Stimulated activated CD8-positive, alpha-beta memory T cell treated with anti-CD3 and anti-CD28 coated beads, Interleukin-4, amount 100 ng/mL, for 1 hour (primary cell): ENCODE measurements at regions not wholly inside any gene's neighbourhood (a gene's known extent, or its start where the extent isn't known, plus 50 kb on each side); places are given as distances from the start of the nearest gene placed in this dataset.

Experiments
- DNase-seq, 2 donors: peaks; one replicate each; pipeline ENCODE4 v3.0.0-alpha.2; 2020; ENCODE audit warnings: low read depth in 2 of 2, low spot score in 1 of 2

DNA sequence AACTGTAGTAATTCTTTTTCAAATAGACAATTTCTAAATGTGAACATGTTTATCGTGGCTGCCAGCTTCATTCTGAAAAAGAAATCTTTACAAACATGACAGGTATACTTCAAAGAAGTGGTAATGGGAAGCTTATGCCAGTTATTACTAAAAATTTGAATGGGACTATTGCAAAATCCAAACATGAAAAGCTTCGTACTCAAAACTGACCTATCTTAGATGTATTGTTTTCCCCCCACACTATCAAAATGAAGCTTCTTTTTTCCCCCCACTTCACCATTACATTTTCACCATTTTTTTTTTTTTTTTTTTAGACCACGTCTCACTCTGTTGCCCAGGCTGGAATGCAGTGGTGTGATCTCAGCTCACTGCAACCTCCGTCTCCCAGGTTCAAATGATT is 50.4 kb upstream of the SERTAD2 start:
- DNase-seq: no peak

DNA sequence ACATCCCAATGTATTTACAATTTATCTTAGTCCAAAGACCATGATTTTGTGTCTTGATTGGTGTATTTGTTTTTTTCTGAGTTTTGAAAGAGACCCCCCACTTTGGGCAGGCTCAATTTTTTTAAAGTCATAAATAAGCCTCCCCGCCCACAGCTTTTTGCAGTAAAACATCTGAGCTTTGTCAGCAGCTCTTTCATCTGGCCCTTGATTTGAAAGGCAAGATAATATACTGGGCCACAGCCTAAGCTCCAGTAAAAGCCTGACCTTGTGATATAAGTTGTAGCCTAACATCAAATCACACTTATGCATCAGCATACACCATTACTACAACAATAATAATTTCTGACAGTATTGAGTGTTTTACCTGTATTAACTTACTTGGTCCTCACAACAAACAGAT is 51.3 kb upstream of the SERTAD2 start:
- DNase-seq: no peak

DNA sequence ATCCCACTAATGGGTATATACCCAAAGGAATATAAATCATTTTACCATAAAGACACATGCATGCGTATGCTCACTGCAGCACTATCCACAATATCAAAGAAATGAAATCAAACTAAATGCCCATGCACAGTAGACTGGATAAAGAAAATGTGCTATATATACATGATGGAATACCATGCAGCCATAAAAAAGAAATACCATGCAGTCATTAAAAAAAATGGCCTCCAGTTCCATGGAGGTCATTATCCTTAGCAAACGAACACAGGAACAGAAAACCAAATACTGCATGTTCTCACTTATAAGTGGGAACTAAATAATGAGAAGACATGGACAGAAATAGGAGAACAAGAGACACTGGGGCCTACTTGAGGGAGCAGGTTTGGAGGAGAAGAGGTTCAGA is 53.6 kb upstream of the SERTAD2 start:
- DNase-seq: no peak

DNA sequence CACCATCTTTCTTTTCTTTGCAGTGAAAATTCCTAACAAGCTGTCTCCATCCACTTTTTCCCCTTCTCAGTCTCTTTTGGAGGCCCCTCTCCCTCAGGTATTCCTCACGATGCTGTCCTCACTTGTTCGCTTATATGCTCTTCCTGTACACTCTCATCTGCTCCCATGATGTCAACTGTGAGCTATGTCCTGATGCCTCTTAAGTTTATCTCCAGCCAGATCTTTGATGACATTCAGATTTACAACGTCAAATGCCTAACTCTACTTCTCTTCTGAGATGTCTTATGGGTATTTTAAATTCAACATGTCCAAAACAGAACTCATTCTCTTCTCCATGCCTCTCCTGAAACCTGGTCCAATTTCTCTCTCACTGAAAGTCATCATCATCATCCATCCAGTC is 55.1 kb upstream of the SERTAD2 start:
- DNase-seq: no peak

DNA sequence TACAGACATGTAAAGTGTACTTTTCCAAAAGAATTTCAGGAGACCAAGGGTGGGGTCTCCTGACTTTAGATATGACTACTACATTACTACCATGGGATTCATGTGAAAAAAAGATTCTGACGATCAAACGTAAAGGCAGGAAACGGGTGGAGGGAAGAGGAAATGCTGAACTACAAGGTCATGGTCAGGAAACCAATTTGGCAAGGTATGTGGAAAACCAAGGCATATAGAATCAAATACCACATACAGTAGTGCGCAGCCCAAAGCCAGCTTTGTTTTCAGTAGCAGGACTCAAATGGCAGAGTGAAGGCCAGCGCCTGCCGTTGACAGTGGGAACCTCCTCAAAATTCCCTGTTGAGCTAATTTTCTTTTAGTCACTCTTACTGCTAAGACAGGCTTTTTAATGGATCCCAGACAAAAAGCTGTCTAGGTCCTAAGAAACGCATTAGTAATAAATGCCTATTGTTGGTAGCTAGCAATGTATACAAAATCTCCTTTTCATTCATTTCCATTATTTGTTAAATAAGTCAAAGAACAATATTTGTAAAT is 57.6 kb upstream of the SERTAD2 start:
- DNase-seq: no peak

DNA sequence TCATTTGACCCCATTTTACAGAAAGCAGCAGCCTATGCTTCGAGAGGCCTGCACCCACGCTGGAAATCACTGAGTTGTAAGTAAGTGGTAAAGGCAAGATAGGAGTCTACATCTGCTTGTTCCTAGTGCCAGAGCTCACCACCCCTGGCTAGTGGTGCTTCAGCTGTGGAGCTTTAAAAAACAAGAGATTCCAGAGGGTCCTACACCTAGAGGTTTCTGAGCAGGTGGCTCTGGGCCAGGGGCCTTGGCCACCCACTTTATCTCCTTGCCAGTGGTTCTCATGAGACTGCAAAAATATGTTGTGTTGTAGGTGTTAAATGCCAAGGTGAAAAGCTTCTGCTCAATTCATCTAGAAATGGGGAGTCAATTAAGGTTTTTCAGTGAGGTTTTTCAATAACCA is 60.0 kb upstream of the SERTAD2 start:
- no peak for DNase-seq

DNA sequence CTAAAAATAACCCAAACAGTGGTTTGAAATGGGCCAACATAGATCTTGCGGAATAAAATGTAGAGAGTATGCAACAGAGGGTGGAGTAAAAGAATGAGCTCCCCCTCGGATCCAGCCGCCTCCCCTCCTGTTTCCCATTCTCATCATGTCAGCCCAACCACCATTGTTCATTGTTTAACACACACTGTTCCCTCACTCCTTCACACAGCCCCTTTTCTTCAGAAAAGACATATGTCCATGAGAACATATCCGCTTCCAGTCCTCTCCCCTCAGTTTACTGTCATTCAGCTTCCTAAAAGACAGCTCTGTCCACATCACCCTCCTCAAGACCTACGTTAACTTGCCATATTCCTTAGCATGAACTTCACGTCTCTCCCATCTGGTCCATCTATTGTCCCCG is 62.9 kb upstream of the SERTAD2 start:
- no peak for DNase-seq

DNA sequence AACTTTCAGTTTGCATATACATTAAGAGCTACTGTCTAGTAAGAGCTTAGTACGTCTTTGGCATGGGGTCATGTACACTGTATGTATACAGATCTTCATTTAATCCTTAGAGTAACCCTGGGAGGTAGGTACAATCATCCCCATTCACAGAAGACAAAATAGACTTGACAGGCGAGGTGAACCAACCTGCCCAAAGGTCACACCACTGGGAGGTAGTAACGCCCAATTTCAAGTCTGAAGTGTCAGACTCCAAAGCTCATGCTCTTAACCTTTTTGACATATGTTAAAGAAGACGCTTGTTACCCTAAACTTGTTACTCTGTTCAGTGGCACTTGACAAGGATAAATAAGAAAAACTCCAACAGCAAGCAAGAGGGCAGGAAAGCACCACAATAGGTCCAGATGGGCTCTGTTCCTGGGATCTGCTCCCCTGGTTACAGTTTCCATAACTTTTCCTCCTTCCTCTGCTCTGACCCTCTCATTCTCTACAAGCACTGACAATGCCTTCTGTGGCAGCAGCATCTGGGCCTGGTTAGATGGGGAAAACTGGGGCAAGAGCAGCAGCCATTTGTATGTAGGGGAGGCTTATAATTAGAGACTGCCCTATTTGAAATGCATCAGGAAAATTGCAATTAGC is 64.7 kb upstream of the SERTAD2 start:
- no peak for DNase-seq

DNA sequence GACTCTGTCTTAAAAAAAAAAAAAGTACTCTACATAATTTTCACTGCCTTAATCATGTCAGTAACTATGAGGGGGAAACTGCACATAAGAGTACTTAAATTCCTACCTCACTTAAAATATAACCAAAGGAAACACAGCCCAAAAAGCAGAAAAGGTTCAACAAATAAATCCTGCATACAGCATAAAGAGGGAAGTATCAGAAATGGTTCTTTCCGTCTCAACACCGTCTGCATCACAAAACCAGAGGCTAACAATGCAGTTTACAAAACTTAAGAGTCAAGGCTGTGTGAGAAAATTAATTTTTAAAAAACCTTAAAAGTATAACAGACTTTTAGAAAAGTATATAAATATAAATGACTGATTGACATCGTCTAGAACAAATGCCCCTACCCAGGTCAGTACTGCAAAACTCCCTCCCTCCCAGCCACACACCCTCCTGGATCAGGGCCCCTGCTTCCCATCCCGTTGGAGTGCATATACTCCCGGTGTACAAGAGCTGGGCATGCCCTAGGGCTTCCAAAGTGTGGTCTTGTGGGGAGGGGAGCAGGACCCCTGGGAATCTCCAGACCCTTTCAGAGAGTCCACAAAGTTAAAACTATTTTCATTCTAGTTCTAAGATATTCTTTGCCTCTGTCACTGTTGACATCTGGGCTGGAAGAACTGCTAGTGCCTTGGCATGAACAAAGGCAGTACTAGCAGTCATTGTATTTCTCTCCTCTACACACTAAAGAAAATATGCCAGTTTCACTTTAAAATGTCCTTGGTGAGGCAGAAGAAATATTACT is 67.0 kb upstream of the SERTAD2 start:
- DNase-seq: no peak

DNA sequence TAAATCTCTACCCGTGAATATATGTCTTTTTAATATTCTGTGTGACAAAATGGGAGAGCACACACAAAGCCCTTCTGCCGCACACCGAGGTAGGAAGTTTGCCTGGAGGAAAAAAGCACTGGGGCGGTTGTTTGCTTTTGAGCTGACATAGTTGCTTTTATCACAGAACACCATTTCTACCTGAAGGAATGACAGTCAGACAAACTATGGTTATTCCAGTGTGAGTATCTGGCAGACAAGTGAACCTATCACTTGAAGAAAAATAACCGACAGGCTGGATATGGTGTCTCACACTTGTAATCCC is 67.6 kb upstream of the SERTAD2 start:
- DNase-seq: no peak

DNA sequence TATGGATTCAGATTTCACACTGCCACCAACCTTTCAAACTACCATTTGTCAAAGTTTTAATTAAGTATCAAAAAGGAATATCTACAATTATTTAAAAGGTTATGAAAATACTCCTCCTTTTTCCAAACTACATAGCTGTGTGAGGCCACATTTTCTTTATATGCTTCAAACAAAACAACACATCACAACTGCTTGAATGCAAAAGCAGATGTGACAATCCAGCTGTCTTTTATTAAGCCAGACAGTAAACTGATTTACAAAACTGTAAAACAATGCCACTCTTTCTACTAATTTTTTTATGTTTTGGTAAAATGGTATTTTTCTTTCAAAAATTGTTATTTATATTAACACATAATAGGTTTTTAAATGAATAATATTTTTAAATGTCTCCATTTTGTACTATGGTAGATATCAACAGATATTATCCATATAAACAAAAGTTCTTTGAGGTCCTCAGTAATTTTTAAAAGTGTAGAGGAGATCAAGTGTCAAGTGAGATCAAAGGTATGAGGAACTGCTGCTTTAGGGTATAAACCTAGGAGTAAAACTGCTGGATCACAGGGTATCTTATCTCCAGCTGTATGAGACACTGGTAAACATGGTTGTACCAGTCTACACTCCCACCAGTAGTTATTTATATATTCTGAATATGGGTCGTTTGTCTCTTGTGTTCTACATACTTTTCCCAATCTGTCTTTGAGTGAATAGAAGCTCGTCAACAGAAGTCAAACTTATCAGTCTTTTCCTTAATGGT is 68.8 kb upstream of the SERTAD2 start:
- no peak for DNase-seq

DNA sequence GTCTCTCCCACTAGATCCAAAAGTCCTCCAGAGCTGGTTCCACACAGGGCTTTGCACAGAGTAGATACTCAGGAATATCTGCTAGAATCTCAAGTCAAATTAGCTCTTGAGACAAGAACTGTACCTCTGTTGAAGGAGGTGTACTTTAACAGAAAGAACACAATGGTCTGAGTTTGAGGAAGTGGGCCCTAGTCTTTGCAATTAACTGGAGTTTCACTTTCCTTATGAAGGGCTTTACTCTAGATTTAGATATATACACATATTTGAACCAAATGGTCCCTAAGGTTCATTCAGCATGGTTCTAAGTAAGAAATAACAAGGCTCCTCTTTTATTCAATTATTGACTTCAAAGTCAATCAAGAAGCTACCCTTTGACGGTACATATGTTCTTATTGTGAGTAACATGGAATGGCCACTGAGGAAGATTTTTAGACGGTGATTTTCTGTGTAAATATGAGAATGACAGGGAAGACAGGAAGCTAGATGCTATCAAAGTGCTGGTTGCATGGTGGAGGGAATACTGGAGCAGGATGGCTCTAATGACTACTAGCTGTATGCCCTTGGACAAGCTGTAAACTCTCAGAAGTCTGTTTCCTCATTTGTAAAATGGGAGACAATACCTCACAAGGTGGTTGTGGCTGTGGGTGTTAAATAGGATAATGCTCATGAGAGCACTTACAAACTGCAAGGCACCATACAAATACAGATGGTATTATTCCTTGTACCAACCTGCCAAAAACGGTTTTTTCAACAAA is 73.5 kb upstream of the SERTAD2 start:
- no peak for DNase-seq

DNA sequence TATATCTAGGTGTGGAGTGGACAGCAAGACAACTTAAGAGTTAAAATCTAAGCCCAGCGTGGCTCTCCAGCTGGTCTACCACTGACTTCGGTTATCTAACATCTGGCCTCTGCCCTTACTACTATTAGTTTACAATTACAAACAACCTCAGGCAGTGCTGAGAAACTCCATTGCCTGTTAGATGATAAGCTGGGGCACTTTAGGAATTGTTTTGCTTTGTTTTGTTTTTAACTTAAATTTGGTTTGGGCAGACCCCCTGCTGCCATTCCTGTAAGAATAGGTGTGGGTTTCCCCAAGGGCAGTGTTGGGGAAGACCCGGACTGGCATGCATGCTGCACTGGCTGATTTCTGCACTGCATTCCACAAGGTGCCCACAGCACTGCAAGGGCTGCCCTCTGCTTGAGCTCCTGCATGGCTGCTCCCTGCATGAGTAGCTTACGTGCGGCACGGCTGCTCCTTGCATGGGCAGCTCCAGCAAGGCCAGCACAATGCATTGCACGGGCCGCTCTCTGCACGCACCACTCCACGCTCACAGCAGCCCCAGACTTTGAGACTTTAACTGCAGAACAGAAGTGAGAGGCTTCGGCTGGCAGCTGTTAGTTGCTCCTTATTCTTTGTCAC is 74.2 kb upstream of the SERTAD2 start:
- DNase-seq: no peak

DNA sequence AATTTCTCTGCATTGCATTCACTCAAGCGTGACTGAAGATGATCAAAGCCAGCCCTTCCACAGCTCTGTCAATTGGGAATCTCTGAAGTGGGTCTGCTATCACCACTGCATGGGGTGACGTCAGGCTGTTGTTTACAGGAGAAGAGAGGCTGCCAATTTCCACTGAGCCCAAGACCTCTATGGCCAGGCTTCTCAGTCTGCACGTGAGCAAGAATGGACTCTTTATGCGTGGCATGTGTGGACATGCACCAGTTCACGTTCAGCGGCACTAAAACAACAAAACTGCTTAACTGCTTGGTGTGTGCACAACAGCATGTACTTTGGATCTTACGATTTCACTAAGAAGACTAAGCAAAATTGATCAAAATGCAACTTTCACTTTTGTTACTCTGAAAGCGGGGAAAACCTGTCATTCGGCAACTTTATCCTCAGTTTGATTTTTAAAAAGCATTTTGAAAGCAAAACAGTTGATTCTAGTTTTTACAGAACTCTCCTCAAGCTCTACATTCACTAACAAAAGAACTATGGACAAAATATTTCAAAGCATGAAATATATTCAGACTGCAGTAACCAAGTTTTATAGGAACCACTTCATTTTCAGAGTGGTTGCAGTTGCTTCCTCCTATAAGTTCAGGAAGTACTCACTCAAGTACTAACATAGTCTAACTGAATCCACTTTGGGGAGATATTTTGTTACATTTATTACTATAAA is 77.0 kb upstream of the SERTAD2 start:
- DNase-seq: no peak

DNA sequence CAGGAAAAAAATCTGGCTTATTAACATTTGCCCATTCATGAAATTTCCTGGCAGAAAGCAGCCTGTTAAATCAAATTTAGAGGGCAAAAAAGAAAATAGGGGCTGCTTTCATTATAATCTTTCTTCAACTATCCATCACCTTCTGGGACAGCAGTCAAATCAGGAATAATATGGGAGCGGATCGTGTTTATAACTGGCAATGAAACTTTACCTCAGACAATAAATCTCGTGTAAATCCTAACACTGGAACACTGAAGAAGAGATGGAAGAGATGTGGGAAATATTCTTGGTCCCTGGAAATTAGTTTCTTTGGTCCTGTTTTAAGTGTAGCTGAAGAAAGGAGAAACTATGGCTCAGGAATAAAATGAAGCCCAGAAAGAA is 77.5 kb upstream of the SERTAD2 start:
- no peak for DNase-seq

DNA sequence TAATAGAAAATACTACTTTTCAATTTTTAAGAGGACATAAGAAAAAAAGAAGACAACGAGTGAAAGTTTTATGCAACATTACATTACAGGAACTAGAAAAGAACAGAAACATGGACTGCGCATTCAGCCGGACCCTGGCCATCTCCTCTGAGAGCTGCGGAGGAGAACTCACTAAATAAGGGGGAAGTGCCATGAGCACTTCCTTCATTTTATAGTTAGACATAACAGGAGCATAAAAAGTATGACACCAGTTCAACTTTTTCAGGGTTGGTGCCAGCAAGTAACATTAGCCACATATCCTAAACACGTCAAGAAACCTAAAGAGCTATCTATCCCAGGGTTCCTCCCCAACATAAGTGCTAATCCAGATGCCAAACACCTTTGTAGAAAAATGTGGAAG is 78.0 kb upstream of the SERTAD2 start:
- DNase-seq: no peak

DNA sequence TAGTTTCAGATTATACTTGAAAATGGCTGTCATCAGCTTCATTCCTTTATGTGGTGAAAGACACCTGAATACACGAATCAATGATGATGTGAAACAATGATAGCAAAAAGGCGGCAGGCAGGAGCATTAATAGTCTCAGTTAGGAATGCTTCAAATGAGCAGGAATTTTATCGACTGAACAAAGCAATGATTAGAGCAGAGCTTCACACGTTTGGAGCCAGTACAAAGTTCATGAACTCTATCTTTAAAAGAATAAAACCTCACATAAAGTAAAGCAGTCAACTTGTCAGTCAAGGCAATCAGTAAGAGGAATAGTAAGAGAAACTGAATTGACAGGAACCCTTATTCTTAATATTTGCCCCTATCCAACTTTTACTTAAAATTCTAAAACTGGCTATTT is 78.4 kb upstream of the SERTAD2 start:
- no peak for DNase-seq

DNA sequence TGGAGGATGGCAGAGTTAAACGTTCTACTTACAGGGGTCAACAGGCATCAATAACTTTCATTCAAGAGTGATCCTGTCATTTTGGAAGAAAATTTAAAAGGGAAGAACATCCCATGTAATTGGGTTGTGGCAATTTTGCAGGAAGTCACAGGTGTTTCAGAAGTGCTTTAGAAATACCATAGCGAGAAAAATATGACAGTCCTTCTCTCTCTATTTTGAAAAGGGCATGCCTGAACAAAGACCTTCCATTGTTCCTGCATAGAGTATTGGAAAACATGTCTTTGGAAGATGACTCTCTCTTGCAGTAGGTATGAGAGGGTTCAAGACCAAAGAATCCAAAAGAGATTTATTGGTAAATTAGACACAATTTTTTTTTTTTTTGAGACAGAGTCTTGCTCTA is 81.8 kb upstream of the SERTAD2 start:
- DNase-seq: no peak

DNA sequence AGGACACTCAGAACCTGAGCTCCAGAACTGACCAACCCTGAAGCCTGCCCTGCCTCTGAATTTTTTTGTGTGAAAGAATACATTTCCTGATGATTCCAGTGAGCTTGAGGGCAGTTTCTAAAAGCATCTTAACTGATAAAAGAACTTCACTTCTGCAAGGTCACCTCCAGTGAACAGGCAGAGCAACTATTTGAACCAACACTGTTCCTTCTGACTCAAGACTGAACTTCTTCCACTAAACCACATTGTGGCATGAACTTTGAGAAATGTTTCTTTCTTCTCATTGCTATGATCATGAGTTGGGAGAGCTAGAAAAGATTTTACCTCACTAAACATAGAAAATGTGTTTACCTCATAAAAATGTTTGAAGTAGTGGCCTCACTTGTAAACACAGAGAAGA is 83.8 kb upstream of the SERTAD2 start:
- no peak for DNase-seq

DNA sequence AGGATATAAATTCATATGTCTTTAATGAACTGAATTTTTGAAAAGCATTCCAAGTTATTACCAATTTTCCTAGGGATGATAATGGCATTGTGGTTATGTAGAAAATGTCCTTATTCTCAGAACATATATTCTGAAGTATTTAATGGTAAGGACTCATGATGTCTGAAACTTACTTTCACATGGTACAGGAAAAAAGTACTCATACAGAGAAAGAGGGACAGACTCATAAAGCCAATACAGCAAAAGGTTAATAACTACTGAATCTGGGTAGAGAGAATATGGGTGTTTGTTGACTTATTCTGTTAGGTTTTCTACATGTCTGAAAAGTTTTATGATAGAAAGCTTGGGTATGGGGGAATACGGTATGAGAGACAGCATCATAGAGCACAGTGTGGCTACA is 84.3 kb upstream of the SERTAD2 start:
- no peak for DNase-seq

DNA sequence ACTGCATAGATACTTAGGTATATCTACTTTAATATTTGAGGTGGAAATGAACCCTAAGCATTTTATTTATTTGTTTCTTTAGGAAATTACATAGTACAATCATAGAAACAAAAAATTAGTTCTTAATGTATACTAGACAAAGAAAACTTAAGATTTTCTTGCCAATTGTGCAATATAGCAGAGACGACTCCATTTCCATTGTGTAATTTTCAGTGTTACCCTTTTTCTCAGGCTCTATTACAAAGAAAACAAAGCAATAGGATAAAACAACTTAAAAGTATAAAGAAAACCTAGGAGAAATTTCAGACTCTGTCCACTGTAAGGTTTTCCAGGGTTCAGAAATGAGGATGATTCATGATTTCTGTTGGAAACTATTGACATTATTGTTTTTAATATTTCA is 89.0 kb upstream of the SERTAD2 start:
- DNase-seq: no peak
